Aorta (tissue), 5 donors: ENCODE measurements at regions not wholly inside any gene's neighbourhood (a gene's known extent, or its start where the extent isn't known, plus 50 kb on each side); places are given as distances from the start of the nearest gene placed in this dataset.
A peak's percentile ranks its signal among the peaks of the same experiment; 100 is the strongest.

ENCODE experiments used
- ATAC-seq: fragments of 200-7000 bp; cut with Tn5 transposase; one replicate; pipeline ENCODE4 v1.9.1; 2022; ENCODE audit warnings: moderate library complexity; ENCODE audit not compliant: low FRiP score
- DNase-seq, 2 donors: peaks; one replicate each; pipeline ENCODE4 v3.0.0-alpha.2; 2020
- H3K27ac ChIP-seq, 2 donors: one replicate each; pipeline ENCODE4 v1.5.1; 2013; ENCODE audit warnings: low read length in 2 of 2, mild to moderate bottlenecking in 2 of 2, moderate library complexity in 2 of 2, control low read depth in 1 of 2, inconsistent platforms in 1 of 2, low read depth in 1 of 2
- H3K27me3 ChIP-seq, 2 donors: one replicate each; pipeline ENCODE4 v1.6.1; 2013; ENCODE audit warnings: control low read depth in 1 of 2, low read length in 1 of 2, mild to moderate bottlenecking in 1 of 2, moderate library complexity in 1 of 2; ENCODE audit not compliant: insufficient read depth in 2 of 2, control insufficient read depth in 1 of 2
- H3K36me3 ChIP-seq, 2 donors: one replicate each; pipeline ENCODE4 v1.6.1; 2013; ENCODE audit warnings: control low read depth in 1 of 2, low read length in 1 of 2, mild to moderate bottlenecking in 1 of 2; ENCODE audit not compliant: insufficient read depth in 2 of 2, control insufficient read depth in 1 of 2
- H3K4me1 ChIP-seq, 2 donors: one replicate each; pipeline ENCODE4 v1.6.1; 2013; ENCODE audit warnings: low read length in 2 of 2, control low read depth in 1 of 2, mild to moderate bottlenecking in 1 of 2, moderate library complexity in 1 of 2; ENCODE audit not compliant: insufficient read depth in 2 of 2, control insufficient read depth in 1 of 2
- H3K4me3 ChIP-seq, 2 donors: one replicate each; pipeline ENCODE4 v1.5.1; 2013; ENCODE audit warnings: low read length in 2 of 2, control low read depth in 1 of 2, mild to moderate bottlenecking in 1 of 2
- H3K9me3 ChIP-seq: one replicate; pipeline ENCODE4 v1.6.1; 2013; ENCODE audit warnings: mild to moderate bottlenecking, low read length; ENCODE audit not compliant: control insufficient read depth
- WGBS, 2 donors: extraction: QIAGEN DNeasy Blood & Tissue Kit; methylation state at CpG; one replicate each; pipeline ENCODE4 v1.1.7; 2013; 5-methylcytosine and 5-hydroxymethylcytosine counted together
- intact Hi-C, 2 donors: fragments of 100-400 bp; cut with DNase I; formaldehyde crosslinking; loops; one replicate each; pipeline versions ENCODE4 v1.14.2 to v1.15.0; 2022
- donor health status: healthy with polysubstance abuse.
- donor health status: Bipolar disorder and iron deficiency.
- donor health status: DM: no; HTN: no; CAD: no.
- donor health status: DM: no; HTN: no; CAD: no.
- donor health status: DM: yes; HTN: yes; CAD: no.

DNA sequence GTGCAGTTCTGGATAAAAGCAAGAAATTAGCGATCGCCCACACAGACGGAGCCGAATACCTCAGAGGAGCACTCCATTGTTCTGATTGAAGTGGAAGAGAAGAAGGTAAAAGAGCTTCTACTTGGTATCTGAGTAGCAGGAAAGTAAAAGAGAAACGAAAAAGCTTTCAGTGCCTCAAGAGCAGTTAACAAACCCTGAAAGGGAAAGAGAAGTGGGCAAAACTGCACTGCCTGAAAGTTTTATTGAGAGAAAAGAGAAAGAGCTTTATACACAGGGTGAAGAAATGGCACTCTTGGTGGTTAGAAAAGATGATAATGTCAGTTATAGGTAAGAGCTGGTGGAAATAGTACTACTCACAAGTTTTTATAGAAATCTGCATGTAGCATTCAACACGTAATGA, 192.8 kb downstream of the CDCA7 start:
- Histone ChIP-seq H3K4me3 (no peak overlapping the region), H3K27me3 (no peaks in the 10 kb centered on the region), H3K36me3 (no peaks in the 10 kb centered on the region), H3K9me3 (no peaks in the 10 kb centered on the region), H3K4me1 (no peaks in the 10 kb centered on the region), H3K27ac (no peak overlapping the region)
- intact Hi-C loops = no loop called here
- 86 to 87% methylated on average over 6 of the region's 6 CpGs for WGBS, 2 donors
- no peak for ATAC-seq
- DNase-seq = no peak

DNA sequence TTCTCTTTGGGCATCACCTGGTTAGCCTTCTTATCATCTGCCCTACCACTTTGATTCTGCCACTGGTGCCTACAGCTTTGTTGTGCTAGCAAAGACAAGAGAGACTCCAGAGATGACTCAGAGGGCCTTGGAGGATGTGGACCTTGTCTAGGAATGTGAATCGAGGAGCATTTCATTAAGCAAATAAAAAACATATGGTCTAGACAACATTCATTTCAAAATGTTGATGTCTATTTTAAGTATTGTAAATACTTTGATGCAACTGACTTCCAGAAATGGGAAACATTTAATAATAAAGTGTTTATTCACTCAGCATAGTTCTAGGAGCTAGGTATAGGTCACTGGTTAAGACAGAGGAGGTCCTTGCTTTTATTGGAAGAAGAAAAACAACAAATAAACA, 195.5 kb downstream of the CDCA7 start:
- DNase-seq = no peak
- no peaks in the 10 kb centered on the region for H3K4me1 ChIP-seq
- no peak overlapping the region for H3K4me3 ChIP-seq
- no peaks in the 10 kb centered on the region for H3K27me3 ChIP-seq
- no peaks in the 10 kb centered on the region for H3K9me3 ChIP-seq
- H3K36me3 ChIP-seq = no peaks in the 10 kb centered on the region
- H3K27ac ChIP-seq = no peak overlapping the region
- intact Hi-C loops = no loop called here
- WGBS, 2 donors = 60 to 61% methylated on average over 1 of the region's 1 CpG
- ATAC-seq = no peak

DNA sequence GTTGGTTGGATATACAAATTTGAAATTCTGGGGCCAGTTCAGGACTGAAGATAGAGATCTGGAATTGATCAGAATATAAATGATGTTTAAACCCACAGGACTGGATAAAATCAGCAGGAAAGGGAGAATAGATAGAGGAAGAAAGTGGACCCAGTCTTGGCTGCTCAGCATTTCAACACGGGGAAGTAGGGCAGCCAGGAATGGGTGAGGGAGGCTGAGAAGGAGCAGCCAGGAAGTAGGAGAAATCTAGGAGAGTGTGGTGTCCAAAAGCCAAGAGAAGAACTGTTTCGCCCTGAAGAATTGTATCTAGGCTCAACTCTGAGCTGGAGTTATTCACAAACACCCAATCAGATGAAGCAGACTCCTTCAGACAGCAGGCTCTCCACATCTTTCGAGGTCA, 197.9 kb downstream of the CDCA7 start:
- Histone ChIP-seq H3K27ac (no peak overlapping the region), H3K36me3 (no peaks in the 10 kb centered on the region), H3K27me3 (no peaks in the 10 kb centered on the region), H3K4me3 (no peak overlapping the region), H3K9me3 (no peaks in the 10 kb centered on the region), H3K4me1 (no peaks in the 10 kb centered on the region)
- 55 to 65% methylated on average over 3 of the region's 3 CpGs for WGBS, 2 donors
- ATAC-seq (no peak), DNase-seq (no peak)
- intact Hi-C loops = no loop called here

DNA sequence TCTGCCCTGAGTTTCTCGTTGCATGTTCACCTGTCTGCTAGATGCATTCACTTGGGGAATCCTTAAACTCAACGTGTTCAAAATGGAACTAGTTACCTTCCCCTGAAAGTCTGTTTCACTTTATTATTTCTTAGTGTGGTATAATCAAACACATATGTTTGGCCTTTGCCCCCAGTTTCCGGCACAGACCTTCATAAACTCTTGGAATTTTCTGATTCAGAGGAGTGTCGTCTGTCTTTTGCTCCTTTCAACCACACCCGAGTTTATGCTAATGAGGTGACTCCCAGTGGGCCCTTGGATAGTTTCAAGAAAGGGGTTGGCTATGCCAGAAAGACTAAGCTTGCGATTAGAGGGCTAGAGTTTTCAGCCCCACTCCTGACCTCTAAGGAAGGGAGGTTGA, 198.9 kb downstream of the CDCA7 start:
- intact Hi-C loops = no loop called here
- ATAC-seq (no peak), DNase-seq (no peak)

DNA sequence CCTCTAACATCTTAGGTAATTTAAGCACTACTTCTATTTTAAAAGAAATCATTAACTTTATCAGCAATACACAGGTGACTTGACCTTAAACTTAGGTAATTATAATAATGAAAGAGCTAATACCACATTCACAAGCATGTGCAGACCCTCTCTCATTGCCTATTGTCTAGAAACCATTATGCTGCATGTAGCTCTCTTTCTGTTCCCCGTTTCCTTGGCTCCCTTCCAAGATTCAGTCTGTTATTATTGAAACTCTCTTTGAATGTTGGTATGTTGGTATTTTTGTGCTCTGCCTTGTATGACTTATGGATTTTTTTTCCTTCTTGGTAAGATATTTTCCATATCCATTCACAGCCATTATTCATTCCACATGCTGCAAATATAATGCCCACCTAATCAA, 201.2 kb downstream of the CDCA7 start:
- H3K36me3 ChIP-seq = no peaks in the 10 kb centered on the region
- no peaks in the 10 kb centered on the region for H3K4me1 ChIP-seq
- H3K9me3 ChIP-seq = no peaks in the 10 kb centered on the region
- H3K27ac ChIP-seq = no peak overlapping the region
- ATAC-seq (no peak), DNase-seq (no peak)
- no peaks in the 10 kb centered on the region for H3K27me3 ChIP-seq
- WGBS, 2 donors = 0% methylated on average over 1 of the region's 1 CpG
- no peak overlapping the region for H3K4me3 ChIP-seq
- intact Hi-C loops = no loop called here

More for the DNA sequence above, 198.9 kb downstream of the CDCA7 start:
- 55 to 58% methylated on average over 6 of the region's 6 CpGs for WGBS, 2 donors
- no peak overlapping the region for H3K4me3 ChIP-seq
- H3K9me3 ChIP-seq = no peaks in the 10 kb centered on the region
- H3K27ac ChIP-seq = no peak overlapping the region
- no peaks in the 10 kb centered on the region for H3K36me3 ChIP-seq
- no peaks in the 10 kb centered on the region for H3K4me1 ChIP-seq
- H3K27me3 ChIP-seq = no peaks in the 10 kb centered on the region

DNA sequence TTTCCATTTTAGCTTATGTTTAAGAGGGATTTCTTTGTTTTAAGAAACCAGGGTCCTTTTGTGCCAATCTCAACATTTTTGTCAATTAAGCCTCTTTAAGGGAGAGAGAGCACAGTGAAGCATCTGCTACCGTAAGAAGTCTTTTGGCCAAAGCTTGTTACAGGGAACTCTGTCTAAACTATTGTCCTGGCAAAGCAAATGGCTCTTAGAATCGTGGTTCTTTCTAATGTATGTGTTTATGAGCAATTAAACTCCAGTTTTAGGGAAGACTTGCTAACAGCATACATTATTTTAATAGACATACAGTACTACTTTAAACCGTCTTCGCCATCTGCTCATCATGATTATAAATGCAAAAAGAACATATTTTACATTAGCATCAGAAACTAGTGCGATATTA, 202.1 kb downstream of the CDCA7 start:
- no peak overlapping the region for H3K4me3 ChIP-seq
- no peaks in the 10 kb centered on the region for H3K36me3 ChIP-seq
- no peaks in the 10 kb centered on the region for H3K4me1 ChIP-seq
- H3K27ac ChIP-seq = no peak overlapping the region
- DNase-seq (no peak), ATAC-seq (no peak)
- no peaks in the 10 kb centered on the region for H3K9me3 ChIP-seq
- 79 to 81% methylated on average over 5 of the region's 5 CpGs for WGBS, 2 donors
- no peaks in the 10 kb centered on the region for H3K27me3 ChIP-seq
- intact Hi-C loops = no loop called here

DNA sequence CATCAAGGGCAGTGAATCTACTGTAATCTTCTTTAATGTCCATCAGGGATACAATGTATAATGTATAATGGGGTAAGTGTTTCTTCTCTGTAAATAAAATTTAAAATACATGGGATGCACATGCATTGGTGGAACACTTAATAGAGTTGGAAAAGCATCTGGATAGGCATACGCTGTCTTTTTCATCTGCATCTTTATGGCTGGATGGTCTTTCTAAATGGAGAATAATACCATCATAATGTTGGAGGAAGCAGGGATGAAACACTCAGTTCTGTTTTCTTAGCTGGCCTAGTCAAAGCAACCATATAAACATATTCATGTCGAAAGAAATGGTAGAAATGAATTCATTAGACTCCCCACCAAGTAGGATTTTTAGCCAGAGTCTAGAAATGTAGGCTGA, 202.8 kb downstream of the CDCA7 start:
- H3K4me1 ChIP-seq = no peaks in the 10 kb centered on the region
- H3K4me3 ChIP-seq = no peak overlapping the region
- 90 to 91% methylated on average over 2 of the region's 2 CpGs for WGBS, 2 donors
- intact Hi-C loops = no loop called here
- DNase-seq = no peak
- no peaks in the 10 kb centered on the region for H3K36me3 ChIP-seq
- H3K9me3 ChIP-seq = no peaks in the 10 kb centered on the region
- H3K27me3 ChIP-seq = no peaks in the 10 kb centered on the region
- ATAC-seq = no peak
- H3K27ac ChIP-seq = no peak overlapping the region

DNA sequence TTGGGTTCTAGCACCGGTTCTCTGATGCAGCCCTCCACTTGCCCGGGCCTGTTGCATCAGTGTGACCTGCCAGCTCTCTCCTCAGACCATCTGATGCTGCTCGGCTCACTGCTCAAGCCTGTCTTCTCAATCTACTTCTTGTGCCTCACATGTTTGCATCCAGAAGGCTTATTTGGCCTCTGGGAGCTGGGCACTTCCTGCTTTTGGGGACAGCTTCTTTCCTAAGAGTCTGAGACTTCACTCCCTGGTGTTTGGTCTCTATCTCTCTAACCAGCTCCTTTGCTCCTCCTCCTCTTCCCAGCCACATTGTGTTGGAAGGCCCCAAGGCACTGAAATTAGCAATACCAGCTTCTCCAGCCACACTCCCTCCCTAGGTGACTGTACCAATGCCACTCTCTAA, 212.8 kb downstream of the CDCA7 start:
- intact Hi-C loops = no loop called here
- Histone ChIP-seq H3K9me3 (peaks cover 2% of the 10 kb centered on the region), H3K27ac (no peak overlapping the region), H3K4me1 (no peaks in the 10 kb centered on the region), H3K27me3 (no peaks in the 10 kb centered on the region), H3K4me3 (no peak overlapping the region), H3K36me3 (no peaks in the 10 kb centered on the region)
- WGBS, 2 donors = 91 to 96% methylated on average over 3 of the region's 3 CpGs
- ATAC-seq (no peak), DNase-seq (peak in 1 of 2 donors; percentile 48)

DNA sequence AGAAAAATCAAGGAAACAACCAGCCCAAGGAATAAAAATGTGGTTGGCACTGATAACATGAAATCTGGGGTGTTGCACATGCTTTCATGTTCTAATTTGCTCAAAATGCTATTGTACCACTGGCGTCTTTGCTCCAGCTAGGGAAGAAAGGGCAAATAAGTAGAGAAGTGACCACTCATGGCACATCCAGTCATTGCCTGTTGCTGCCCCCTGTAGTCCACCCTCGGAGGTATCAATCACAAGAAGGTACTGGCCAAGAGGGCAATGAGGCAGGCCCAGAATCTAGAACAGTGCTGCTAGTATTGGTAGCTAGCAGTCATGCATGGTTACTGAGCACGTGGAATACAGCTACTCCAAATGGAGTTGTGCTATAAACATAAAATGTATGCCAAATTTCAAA, 213.4 kb downstream of the CDCA7 start:
- H3K9me3 ChIP-seq = peaks cover 2% of the 10 kb centered on the region
- no peak overlapping the region for H3K4me3 ChIP-seq
- no peak for ATAC-seq
- no peaks in the 10 kb centered on the region for H3K4me1 ChIP-seq
- DNase-seq = peak in 1 of 2 donors; percentile 72
- no peak overlapping the region for H3K27ac ChIP-seq
- WGBS, 2 donors = 62 to 63% methylated on average over 3 of the region's 3 CpGs
- H3K27me3 ChIP-seq = no peaks in the 10 kb centered on the region
- H3K36me3 ChIP-seq = no peaks in the 10 kb centered on the region
- intact Hi-C loops = no loop called here
